Left lung (tissue), 4 donors: ENCODE measurements at regions not wholly inside any gene's neighbourhood (a gene's known extent, or its start where the extent isn't known, plus 50 kb on each side); places are given as distances from the start of the nearest gene placed in this dataset.

Source experiments
- ATAC-seq: fragments of 200-7000 bp; cut with Tn5 transposase; one replicate; pipeline ENCODE4 v1.9.1; 2020; ENCODE audit warnings: moderate library complexity
- DNase-seq, 4 donors: peaks; one replicate each; pipeline ENCODE4 v3.0.0-alpha.2; 2013 to 2020
- H3K27ac ChIP-seq, 2 donors: fragments of 200-600 bp; sonication (generic) in 1 of 2; one replicate each; pipeline versions ENCODE4 v1.5.0 to v1.8.0; 2020 to 2021
- H3K27me3 ChIP-seq, 2 donors: fragments of 200-600 bp; sonication (generic) in 1 of 2; one replicate each; pipeline versions ENCODE4 v1.5.0 to v1.8.0; 2020 to 2021
- H3K36me3 ChIP-seq, 2 donors: fragments of 200-600 bp; sonication (generic) in 1 of 2; one replicate each; pipeline versions ENCODE4 v1.5.0 to v1.8.0; 2020 to 2021
- H3K4me1 ChIP-seq, 2 donors: fragments of 200-600 bp; one replicate each; pipeline ENCODE4 v1.8.0; 2021
- H3K4me3 ChIP-seq, 2 donors: fragments of 200-600 bp; sonication (generic) in 1 of 2; one replicate each; pipeline versions ENCODE4 v1.5.0 to v1.8.0; 2020 to 2021; ENCODE audit warnings: mild to moderate bottlenecking in 1 of 2
- H3K9me3 ChIP-seq, 2 donors: fragments of 200-600 bp; sonication (generic) in 1 of 2; one replicate each; pipeline versions ENCODE4 v1.5.0 to v1.8.0; 2020 to 2021
- CTCF ChIP-seq, 2 donors: fragments of 200-600 bp; sonication (generic) in 1 of 2; IDR thresholded peaks; one replicate each; pipeline versions ENCODE4 v1.5.0 to v1.8.0; 2021; ENCODE audit warnings: antibody characterized with exemption in 2 of 2
- intact Hi-C, 2 donors: fragments of 100-400 bp; cut with DNase I; formaldehyde crosslinking; loops; one replicate each; pipeline versions ENCODE4 v1.11.2 to v1.14.2; 2022
- donor health status: DM: no; HTN: yes; CAD: no.
- donor health status: DM: no; HTN: no; CAD: no.

- Histone ChIP-seq H3K4me1 (no peaks in the 10 kb centered on the region), H3K4me3 (no peak overlapping the region), H3K27me3 (no peaks in the 10 kb centered on the region), H3K27ac (no peak overlapping the region), H3K36me3 (no peaks in the 10 kb centered on the region), H3K9me3 (no peaks in the 10 kb centered on the region)
- TF ChIP-seq CTCF (IDR thresholded peaks at IDR 0.05) = no peak
- ATAC-seq (no peak), DNase-seq (no peak)
- intact Hi-C loops = no loop called here
Measured at GRCh38 chr2:215557701-215558100, 121.8 kb upstream of the FN1 start.

GRCh38 chr2:215556979-215557378 lies 121.1 kb upstream of the FN1 start:
- no peak overlapping the region for H3K4me3 ChIP-seq
- H3K27ac ChIP-seq = no peak overlapping the region
- no peak for TF ChIP-seq CTCF (IDR thresholded peaks at IDR 0.05)
- no peak for ATAC-seq
- H3K4me1 ChIP-seq = no peaks in the 10 kb centered on the region
- intact Hi-C loops = no loop called here
- H3K27me3 ChIP-seq = no peaks in the 10 kb centered on the region
- no peaks in the 10 kb centered on the region for H3K9me3 ChIP-seq
- H3K36me3 ChIP-seq = no peaks in the 10 kb centered on the region
- DNase-seq = no peak

GRCh38 chr2:215554689-215555498 lies 119.0 kb upstream of the FN1 start:
- no peaks in the 10 kb centered on the region for H3K36me3 ChIP-seq
- H3K9me3 ChIP-seq = no peaks in the 10 kb centered on the region
- no peak overlapping the region for H3K4me3 ChIP-seq
- intact Hi-C loops = no loop called here
- no peaks in the 10 kb centered on the region for H3K27me3 ChIP-seq
- no peak for DNase-seq
- H3K4me1 ChIP-seq = no peaks in the 10 kb centered on the region
- no peak overlapping the region for H3K27ac ChIP-seq
- no peak for TF ChIP-seq CTCF (IDR thresholded peaks at IDR 0.05)
- no peak for ATAC-seq

GRCh38 chr2:215553946-215554345 lies 118.1 kb upstream of the FN1 start:
- ATAC-seq (no peak), DNase-seq (no peak)
- Histone ChIP-seq H3K9me3 (no peaks in the 10 kb centered on the region), H3K4me1 (no peaks in the 10 kb centered on the region), H3K27ac (no peak overlapping the region), H3K27me3 (no peaks in the 10 kb centered on the region), H3K4me3 (no peak overlapping the region), H3K36me3 (no peaks in the 10 kb centered on the region)
- TF ChIP-seq CTCF (IDR thresholded peaks at IDR 0.05) = no peak
- intact Hi-C loops = no loop called here

- Histone ChIP-seq H3K36me3 (no peaks in the 10 kb centered on the region), H3K9me3 (no peaks in the 10 kb centered on the region), H3K27ac (no peak overlapping the region), H3K4me1 (no peaks in the 10 kb centered on the region), H3K27me3 (no peaks in the 10 kb centered on the region), H3K4me3 (no peak overlapping the region)
- DNase-seq (no peak), ATAC-seq (no peak)
- intact Hi-C loops = no loop called here
- TF ChIP-seq CTCF (IDR thresholded peaks at IDR 0.05) = no peak
Measured at GRCh38 chr2:215552144-215552580, 116.3 kb upstream of the FN1 start.
